ENCODE measurements at regions not wholly inside any gene's neighbourhood (a gene's known extent, or its start where the extent isn't known, plus 50 kb on each side); places are given as distances from the start of the nearest gene placed in this dataset.

DNA sequence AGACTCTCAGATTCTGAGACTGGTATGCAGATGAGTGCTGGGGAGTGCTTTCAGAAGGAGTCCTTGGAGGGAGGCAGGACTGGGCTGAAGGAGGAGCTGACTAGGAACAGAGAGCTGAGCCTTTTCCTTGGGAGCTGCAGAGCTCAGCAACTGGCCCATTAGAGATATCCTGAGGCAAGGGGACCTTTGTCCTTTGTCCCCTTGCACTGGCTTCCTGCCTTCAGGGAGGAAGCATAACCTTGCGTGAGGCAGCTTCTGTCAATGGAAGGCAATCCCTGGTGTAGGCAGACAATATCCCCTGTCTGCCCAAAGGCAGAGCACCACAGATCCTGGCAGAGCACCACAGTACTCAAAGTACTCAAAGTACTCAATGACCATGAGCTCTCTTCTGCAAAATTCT lies 375.3 kb downstream of the HRH4 start:
- FAIRE-seq (no peak), DNase-seq (ENCODE audit: insufficient read length, low spot score) (no peak)
- TF ChIP-seq SPI1 (IDR thresholded peaks at IDR 0.05; ENCODE audit: low read depth, low read length) (no peak), POU2F2 (IDR thresholded peaks at IDR 0.05; ENCODE audit: low read depth, low read length) (no peak), TAF1 (IDR thresholded peaks at IDR 0.05; ENCODE audit: low read depth, low read length) (no peak), PAX5 (IDR thresholded peaks at IDR 0.05; ENCODE audit: insufficient read depth, low read length, severe bottlenecking) (no peak), POLR2A (IDR thresholded peaks at IDR 0.05; ENCODE audit: low read depth, low read length) (no peak), POLR2AphosphoS5 (IDR thresholded peaks at IDR 0.05; ENCODE audit: low read depth, low read length) (no peak)

DNA sequence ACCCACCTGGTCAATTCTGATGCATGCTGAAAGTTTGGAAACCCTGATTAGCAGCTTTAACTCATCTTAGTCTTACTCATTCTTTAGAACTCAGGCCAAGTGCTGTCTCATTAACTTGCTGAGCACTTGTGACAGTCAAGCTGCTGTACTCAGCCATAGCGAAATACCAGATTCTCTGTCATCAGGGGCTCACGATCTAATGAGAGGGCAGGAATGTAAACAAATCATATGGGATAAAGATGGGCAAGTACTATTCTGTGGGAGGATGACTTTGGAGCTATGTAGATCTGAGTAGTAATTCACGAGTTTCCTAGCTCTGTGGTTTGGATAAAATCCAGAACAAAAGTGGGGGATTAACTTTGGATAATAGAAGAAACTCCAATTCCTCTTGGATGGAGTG lies 376.6 kb downstream of the HRH4 start:
- FAIRE-seq = no peak
- DNase-seq (ENCODE audit: insufficient read length, low spot score) = no peak
- no peak for TF ChIP-seq SPI1 (IDR thresholded peaks at IDR 0.05; ENCODE audit: low read depth, low read length)
- TF ChIP-seq TAF1 (IDR thresholded peaks at IDR 0.05; ENCODE audit: low read depth, low read length) = no peak
- TF ChIP-seq POU2F2 (IDR thresholded peaks at IDR 0.05; ENCODE audit: low read depth, low read length) = no peak
- TF ChIP-seq POLR2AphosphoS5 (IDR thresholded peaks at IDR 0.05; ENCODE audit: low read depth, low read length) = no peak
- no peak for TF ChIP-seq PAX5 (IDR thresholded peaks at IDR 0.05; ENCODE audit: insufficient read depth, low read length, severe bottlenecking)
- no peak for TF ChIP-seq POLR2A (IDR thresholded peaks at IDR 0.05; ENCODE audit: low read depth, low read length)

DNA sequence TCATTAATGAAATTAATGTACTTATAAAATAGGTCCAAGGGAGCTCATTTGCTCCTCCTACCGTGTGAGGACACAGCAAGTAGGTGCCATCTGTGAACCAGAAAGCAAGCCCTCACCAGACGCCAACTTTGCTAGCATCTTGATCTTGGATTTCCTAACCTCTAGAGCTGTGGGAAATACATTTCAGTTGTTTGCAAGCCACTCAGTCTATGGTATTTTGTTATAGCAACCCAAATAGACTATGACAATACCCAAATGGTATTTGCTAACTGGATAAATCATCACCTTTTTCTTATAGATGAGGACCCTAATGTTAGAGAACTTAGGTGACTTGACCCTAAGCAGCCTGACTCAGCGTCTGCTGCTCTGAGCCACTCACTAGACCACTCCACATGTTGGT lies 379.6 kb downstream of the HRH4 start:
- TF ChIP-seq SPI1 (IDR thresholded peaks at IDR 0.05; ENCODE audit: low read depth, low read length) (no peak), TAF1 (IDR thresholded peaks at IDR 0.05; ENCODE audit: low read depth, low read length) (no peak), POLR2AphosphoS5 (IDR thresholded peaks at IDR 0.05; ENCODE audit: low read depth, low read length) (no peak), POU2F2 (IDR thresholded peaks at IDR 0.05; ENCODE audit: low read depth, low read length) (no peak), POLR2A (IDR thresholded peaks at IDR 0.05; ENCODE audit: low read depth, low read length) (no peak), PAX5 (IDR thresholded peaks at IDR 0.05; ENCODE audit: insufficient read depth, low read length, severe bottlenecking) (no peak)
- FAIRE-seq (no peak), DNase-seq (ENCODE audit: insufficient read length, low spot score) (no peak)

DNA sequence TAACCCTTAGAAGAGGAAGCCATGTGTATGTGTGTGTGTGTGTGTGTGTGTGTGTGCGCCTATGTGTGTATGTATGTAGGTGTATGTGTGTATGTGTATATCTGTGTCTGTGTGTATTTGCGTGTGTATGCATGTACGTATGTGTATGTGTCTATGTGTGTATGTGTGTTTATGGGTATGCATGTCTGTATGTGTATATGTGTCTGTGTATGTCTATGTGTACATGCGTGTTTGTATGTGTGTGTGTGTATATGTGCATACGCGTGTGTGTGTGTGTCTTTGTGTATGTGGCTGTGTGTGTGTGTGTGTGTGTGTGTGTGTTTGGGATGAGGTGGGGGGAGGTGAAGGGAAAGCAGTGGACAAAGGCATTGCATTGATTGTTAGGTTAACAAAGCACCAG lies 380.2 kb downstream of the HRH4 start:
- DNase-seq (ENCODE audit: insufficient read length, low spot score) (no peak), FAIRE-seq (no peak)
- no peak for TF ChIP-seq TAF1 (IDR thresholded peaks at IDR 0.05; ENCODE audit: low read depth, low read length)
- TF ChIP-seq PAX5 (IDR thresholded peaks at IDR 0.05; ENCODE audit: insufficient read depth, low read length, severe bottlenecking) = no peak
- no peak for TF ChIP-seq SPI1 (IDR thresholded peaks at IDR 0.05; ENCODE audit: low read depth, low read length)
- no peak for TF ChIP-seq POLR2AphosphoS5 (IDR thresholded peaks at IDR 0.05; ENCODE audit: low read depth, low read length)
- TF ChIP-seq POLR2A (IDR thresholded peaks at IDR 0.05; ENCODE audit: low read depth, low read length) = no peak
- no peak for TF ChIP-seq POU2F2 (IDR thresholded peaks at IDR 0.05; ENCODE audit: low read depth, low read length)

DNA sequence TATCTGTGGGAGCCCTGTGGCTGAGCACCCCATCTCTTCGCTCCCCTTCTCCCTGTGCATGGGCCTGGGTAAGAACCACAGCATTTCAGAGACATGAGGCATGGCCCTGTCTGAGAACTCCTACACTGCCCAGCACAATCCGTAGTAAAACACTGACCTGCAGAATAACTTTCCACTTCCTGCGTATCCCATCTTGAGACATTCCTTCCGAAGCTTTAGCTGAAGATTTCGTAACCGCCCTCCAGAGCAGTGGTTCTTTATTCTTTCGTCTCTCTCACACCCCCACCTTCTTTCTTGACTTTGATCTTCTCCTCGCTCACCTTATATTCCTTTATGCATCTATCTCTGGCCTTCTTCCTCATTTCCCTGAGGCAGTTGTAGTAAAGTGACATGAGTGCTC lies 381.1 kb downstream of the HRH4 start:
- DNase-seq (ENCODE audit: insufficient read length, low spot score) (no peak), FAIRE-seq (no peak)
- TF ChIP-seq POLR2A (IDR thresholded peaks at IDR 0.05; ENCODE audit: low read depth, low read length) (no peak), POU2F2 (IDR thresholded peaks at IDR 0.05; ENCODE audit: low read depth, low read length) (no peak), PAX5 (IDR thresholded peaks at IDR 0.05; ENCODE audit: insufficient read depth, low read length, severe bottlenecking) (no peak), POLR2AphosphoS5 (IDR thresholded peaks at IDR 0.05; ENCODE audit: low read depth, low read length) (no peak), SPI1 (IDR thresholded peaks at IDR 0.05; ENCODE audit: low read depth, low read length) (no peak), TAF1 (IDR thresholded peaks at IDR 0.05; ENCODE audit: low read depth, low read length) (no peak)

DNA sequence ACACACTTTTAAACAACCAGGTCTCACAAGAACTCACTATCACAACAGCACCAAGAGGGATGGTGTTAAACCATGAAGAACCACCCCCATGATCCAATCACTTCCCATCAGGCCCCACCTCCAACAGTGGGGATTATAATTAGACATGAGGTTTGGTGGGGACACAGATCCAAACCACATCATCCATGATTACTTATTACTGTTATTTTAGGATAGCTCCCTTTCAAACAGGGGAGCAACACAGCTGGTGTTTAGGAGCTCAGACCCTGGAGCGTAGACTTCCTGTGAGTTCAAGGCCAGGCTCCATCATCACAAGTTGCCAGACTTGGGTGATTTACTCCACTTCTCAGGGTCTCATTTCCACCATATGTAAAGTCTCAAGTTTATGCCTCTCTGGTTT lies 382.7 kb downstream of the HRH4 start:
- no peak for TF ChIP-seq POU2F2 (IDR thresholded peaks at IDR 0.05; ENCODE audit: low read depth, low read length)
- TF ChIP-seq SPI1 (IDR thresholded peaks at IDR 0.05; ENCODE audit: low read depth, low read length) = no peak
- no peak for TF ChIP-seq POLR2AphosphoS5 (IDR thresholded peaks at IDR 0.05; ENCODE audit: low read depth, low read length)
- no peak for TF ChIP-seq POLR2A (IDR thresholded peaks at IDR 0.05; ENCODE audit: low read depth, low read length)
- TF ChIP-seq TAF1 (IDR thresholded peaks at IDR 0.05; ENCODE audit: low read depth, low read length) = no peak
- no peak for TF ChIP-seq PAX5 (IDR thresholded peaks at IDR 0.05; ENCODE audit: insufficient read depth, low read length, severe bottlenecking)
- DNase-seq (ENCODE audit: insufficient read length, low spot score) (no peak), FAIRE-seq (no peak)

DNA sequence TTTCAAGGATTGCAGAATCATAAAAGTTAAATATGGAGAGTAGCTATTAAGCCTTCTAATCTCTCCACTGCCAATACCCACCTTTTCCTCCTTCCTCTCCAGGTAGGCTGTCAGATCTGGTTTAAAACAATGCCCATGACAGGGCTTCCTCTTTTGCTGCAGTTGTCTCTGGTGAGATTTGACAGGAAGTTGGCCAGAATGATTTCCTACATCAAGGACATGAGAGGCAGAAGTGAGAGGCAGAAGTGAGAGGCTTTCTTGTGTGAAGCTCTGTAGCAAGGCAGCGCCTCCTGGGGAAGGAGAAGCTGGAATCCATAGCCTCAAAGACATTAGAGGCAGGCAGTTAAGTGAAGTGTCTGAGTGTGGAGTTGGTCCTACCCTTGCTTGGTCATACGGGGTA lies 385.7 kb downstream of the HRH4 start:
- DNase-seq (ENCODE audit: insufficient read length, low spot score) (no peak), FAIRE-seq (no peak)
- no peak for TF ChIP-seq TAF1 (IDR thresholded peaks at IDR 0.05; ENCODE audit: low read depth, low read length)

DNA sequence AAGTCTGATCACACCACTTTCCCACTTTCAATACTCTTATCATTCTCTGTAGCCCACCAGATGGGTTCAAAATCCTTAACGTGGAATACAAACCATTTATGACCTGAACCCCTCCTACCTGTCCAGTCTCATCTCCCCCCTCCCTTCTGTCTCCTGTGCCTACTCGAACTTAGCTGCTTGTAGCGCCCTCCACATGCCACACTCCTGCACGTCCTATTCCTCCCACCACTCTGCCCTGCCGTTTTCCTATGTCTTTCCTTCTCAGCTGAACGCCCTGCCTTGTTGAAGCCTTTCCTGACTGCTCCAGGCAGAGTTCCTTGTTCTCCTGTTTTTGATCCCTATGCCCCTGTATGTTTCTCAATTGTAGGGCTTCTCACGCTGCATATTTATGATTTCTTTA lies 390.1 kb downstream of the HRH4 start:
- no peak for TF ChIP-seq POLR2AphosphoS5 (IDR thresholded peaks at IDR 0.05; ENCODE audit: low read depth, low read length)
- TF ChIP-seq TAF1 (IDR thresholded peaks at IDR 0.05; ENCODE audit: low read depth, low read length) = no peak
- no peak for TF ChIP-seq SPI1 (IDR thresholded peaks at IDR 0.05; ENCODE audit: low read depth, low read length)
- no peak for TF ChIP-seq PAX5 (IDR thresholded peaks at IDR 0.05; ENCODE audit: insufficient read depth, low read length, severe bottlenecking)
- no peak for TF ChIP-seq POLR2A (IDR thresholded peaks at IDR 0.05; ENCODE audit: low read depth, low read length)
- TF ChIP-seq POU2F2 (IDR thresholded peaks at IDR 0.05; ENCODE audit: low read depth, low read length) = no peak
- DNase-seq (ENCODE audit: insufficient read length, low spot score) (no peak), FAIRE-seq (no peak)

DNA sequence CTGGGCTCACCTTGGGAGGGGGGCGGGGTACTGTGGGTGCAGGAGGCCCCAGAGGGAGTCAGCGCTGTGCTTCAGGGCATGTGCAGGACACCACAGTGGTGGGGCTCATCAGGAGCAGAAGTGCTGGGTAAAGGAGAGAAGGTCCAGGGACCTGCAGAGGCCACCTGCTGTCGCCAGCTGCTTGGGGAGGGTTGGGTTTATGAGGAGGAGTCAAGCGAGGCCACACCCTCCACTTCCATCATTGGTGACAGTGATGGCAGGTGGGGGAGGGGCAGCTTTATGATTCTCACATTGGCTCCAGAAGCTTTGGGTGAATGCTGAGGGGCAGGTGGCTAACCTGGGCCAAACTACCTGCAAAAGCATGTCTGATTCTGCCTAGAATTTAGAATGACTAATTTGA lies 392.6 kb downstream of the HRH4 start:
- DNase-seq (ENCODE audit: insufficient read length, low spot score) (no peak), FAIRE-seq (no peak)
- no peak for TF ChIP-seq PAX5 (IDR thresholded peaks at IDR 0.05; ENCODE audit: insufficient read depth, low read length, severe bottlenecking)
- no peak for TF ChIP-seq POU2F2 (IDR thresholded peaks at IDR 0.05; ENCODE audit: low read depth, low read length)
- no peak for TF ChIP-seq POLR2AphosphoS5 (IDR thresholded peaks at IDR 0.05; ENCODE audit: low read depth, low read length)
- TF ChIP-seq POLR2A (IDR thresholded peaks at IDR 0.05; ENCODE audit: low read depth, low read length) = no peak
- TF ChIP-seq SPI1 (IDR thresholded peaks at IDR 0.05; ENCODE audit: low read depth, low read length) = no peak
- no peak for TF ChIP-seq TAF1 (IDR thresholded peaks at IDR 0.05; ENCODE audit: low read depth, low read length)

DNA sequence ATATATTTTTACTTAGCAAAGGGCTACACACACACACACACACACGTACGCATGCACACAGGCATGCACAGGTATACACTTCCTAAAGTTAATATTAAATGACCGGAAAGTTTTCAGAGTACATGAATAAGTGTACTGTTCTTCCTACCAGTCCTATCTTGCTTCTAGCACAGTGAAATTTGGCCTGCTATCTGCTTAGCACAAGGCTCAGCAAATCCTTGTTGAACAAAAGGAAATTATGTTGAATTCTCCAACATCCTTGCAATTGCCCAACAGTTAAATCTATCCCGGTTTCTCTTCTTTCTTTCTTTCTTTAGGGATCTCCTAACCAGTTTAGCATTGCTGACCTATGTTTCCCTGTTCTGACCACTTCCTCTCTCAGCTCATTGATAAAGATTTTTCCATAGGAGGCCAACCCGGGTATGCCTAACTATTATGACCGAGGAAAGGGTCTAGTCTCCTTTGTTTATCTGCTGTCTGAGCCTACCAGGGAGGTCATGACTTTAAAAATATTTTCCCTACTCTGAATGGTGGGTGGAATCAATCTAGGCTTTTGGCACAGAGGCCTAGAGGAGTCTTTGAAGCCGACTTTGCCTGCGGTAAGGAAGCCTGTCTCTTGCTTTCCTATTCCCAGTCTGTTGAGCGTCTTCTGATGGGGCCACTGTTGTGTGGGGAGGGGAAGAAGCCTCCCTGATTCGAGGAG lies 400.7 kb downstream of the HRH4 start:
- no peak for FAIRE-seq

More for the DNA sequence above, 400.7 kb downstream of the HRH4 start:
- no peak for DNase-seq (ENCODE audit: insufficient read length, low spot score)
- TF ChIP-seq TAF1 (IDR thresholded peaks at IDR 0.05; ENCODE audit: low read depth, low read length) = no peak
- no peak for TF ChIP-seq SPI1 (IDR thresholded peaks at IDR 0.05; ENCODE audit: low read depth, low read length)
- TF ChIP-seq POLR2A (IDR thresholded peaks at IDR 0.05; ENCODE audit: low read depth, low read length) = no peak
- TF ChIP-seq PAX5 (IDR thresholded peaks at IDR 0.05; ENCODE audit: insufficient read depth, low read length, severe bottlenecking) = no peak
- no peak for TF ChIP-seq POLR2AphosphoS5 (IDR thresholded peaks at IDR 0.05; ENCODE audit: low read depth, low read length)
- no peak for TF ChIP-seq POU2F2 (IDR thresholded peaks at IDR 0.05; ENCODE audit: low read depth, low read length)
